ENCODE measurements at regions not wholly inside any gene's neighbourhood (a gene's known extent, or its start where the extent isn't known, plus 50 kb on each side); places are given as distances from the start of the nearest gene placed in this dataset.

DNA sequence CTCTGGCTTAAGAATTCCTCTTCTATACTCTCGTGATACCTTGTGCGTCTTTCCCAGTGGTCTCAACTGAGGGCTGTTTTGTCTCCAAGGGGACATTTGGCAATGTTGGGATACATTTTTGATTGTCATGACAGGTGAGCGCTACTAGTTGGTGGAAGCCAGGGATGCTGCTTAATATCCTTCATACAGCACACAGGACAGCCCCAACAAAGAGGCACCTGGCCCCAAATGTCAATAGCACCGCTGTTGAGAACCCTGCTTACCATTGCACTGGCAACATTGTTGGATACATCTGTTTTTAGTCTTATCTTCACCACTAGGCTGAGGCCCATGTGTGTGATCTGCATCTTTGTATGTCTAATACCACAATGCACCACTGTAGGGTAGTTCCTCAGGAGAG is 114.1 kb downstream of the C9orf152 start:
- no peak for TF ChIP-seq CTCF (IDR thresholded peaks at IDR 0.05)
- TF ChIP-seq BHLHE40 (IDR thresholded peaks at IDR 0.05; ENCODE audit: low read depth, low read length), result no peak
- no peak for TF ChIP-seq GATA3 (IDR thresholded peaks at IDR 0.05; ENCODE audit: borderline replicate concordance)
- no peak for TF ChIP-seq CHD2 (IDR thresholded peaks at IDR 0.05; ENCODE audit: low read length, partially characterized antibody)
- no peak for TF ChIP-seq SMC3 (IDR thresholded peaks at IDR 0.05)
- TF ChIP-seq, protein P1, sequence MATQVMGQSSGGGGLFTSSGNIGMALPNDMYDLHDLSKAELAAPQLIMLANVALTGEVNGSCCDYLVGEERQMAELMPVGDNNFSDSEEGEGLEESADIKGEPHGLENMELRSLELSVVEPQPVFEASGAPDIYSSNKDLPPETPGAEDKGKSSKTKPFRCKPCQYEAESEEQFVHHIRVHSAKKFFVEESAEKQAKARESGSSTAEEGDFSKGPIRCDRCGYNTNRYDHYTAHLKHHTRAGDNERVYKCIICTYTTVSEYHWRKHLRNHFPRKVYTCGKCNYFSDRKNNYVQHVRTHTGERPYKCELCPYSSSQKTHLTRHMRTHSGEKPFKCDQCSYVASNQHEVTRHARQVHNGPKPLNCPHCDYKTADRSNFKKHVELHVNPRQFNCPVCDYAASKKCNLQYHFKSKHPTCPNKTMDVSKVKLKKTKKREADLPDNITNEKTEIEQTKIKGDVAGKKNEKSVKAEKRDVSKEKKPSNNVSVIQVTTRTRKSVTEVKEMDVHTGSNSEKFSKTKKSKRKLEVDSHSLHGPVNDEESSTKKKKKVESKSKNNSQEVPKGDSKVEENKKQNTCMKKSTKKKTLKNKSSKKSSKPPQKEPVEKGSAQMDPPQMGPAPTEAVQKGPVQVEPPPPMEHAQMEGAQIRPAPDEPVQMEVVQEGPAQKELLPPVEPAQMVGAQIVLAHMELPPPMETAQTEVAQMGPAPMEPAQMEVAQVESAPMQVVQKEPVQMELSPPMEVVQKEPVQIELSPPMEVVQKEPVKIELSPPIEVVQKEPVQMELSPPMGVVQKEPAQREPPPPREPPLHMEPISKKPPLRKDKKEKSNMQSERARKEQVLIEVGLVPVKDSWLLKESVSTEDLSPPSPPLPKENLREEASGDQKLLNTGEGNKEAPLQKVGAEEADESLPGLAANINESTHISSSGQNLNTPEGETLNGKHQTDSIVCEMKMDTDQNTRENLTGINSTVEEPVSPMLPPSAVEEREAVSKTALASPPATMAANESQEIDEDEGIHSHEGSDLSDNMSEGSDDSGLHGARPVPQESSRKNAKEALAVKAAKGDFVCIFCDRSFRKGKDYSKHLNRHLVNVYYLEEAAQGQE (IDR thresholded peaks at IDR 0.05), result no peak
- TF ChIP-seq RCOR1 (IDR thresholded peaks at IDR 0.05; ENCODE audit: low read depth, low read length), result no peak

Measured in A549 (cell line).